H9 (cell line): ENCODE measurements at regions not wholly inside any gene's neighbourhood (a gene's known extent, or its start where the extent isn't known, plus 50 kb on each side); places are given as distances from the start of the nearest gene placed in this dataset.

Experiments used
- DNase-seq: peaks from one replicate; pipeline ENCODE4 v3.0.0-alpha.2; 2017
- H2AFZ ChIP-seq: one replicate; pipeline ENCODE4 v1.6.1; 2013; ENCODE audit warnings: mild to moderate bottlenecking, low read length, control low read depth, moderate library complexity
- H2AK5ac ChIP-seq: 2 replicates; pipeline ENCODE4 v1.6.1; 2013; ENCODE audit warnings: low read length, control low read depth, mixed read lengths; ENCODE audit not compliant: insufficient read length
- H2BK120ac ChIP-seq: one replicate; pipeline ENCODE4 v1.6.1; 2013; ENCODE audit warnings: low read depth, mild to moderate bottlenecking, low read length, control low read depth, inconsistent platforms; ENCODE audit not compliant: poor library complexity, severe bottlenecking
- H2BK12ac ChIP-seq: 2 replicates; pipeline ENCODE4 v1.6.1; 2013; ENCODE audit warnings: low read length, control low read depth, mixed read lengths, low read depth; ENCODE audit not compliant: insufficient read length
- H2BK15ac ChIP-seq: 2 replicates; pipeline ENCODE4 v1.6.1; 2013; ENCODE audit warnings: low read depth, low read length, control low read depth
- H2BK20ac ChIP-seq: one replicate; pipeline ENCODE4 v1.6.1; 2013; ENCODE audit warnings: low read depth, mild to moderate bottlenecking, low read length, control low read depth, inconsistent platforms; ENCODE audit not compliant: poor library complexity, severe bottlenecking
- H2BK5ac ChIP-seq: 2 replicates; pipeline ENCODE4 v1.6.1; 2013; ENCODE audit warnings: low read length, control low read depth, mixed read lengths; ENCODE audit not compliant: insufficient read length
- H3K14ac ChIP-seq: 2 replicates; pipeline ENCODE4 v1.6.1; 2013; ENCODE audit warnings: low read length, control low read depth; ENCODE audit not compliant: insufficient read depth
- H3K18ac ChIP-seq: 2 replicates; pipeline ENCODE4 v1.6.1; 2013; ENCODE audit warnings: low read depth, mild to moderate bottlenecking, mixed read lengths, low read length, control low read depth; ENCODE audit not compliant: insufficient read length
- H3K23ac ChIP-seq: 2 replicates; pipeline ENCODE4 v1.6.1; 2013; ENCODE audit warnings: low read length, control low read depth, mixed read lengths, low read depth; ENCODE audit not compliant: insufficient read length
- H3K23me2 ChIP-seq: 2 replicates; pipeline ENCODE4 v1.6.1; 2013; ENCODE audit warnings: low read depth, mild to moderate bottlenecking, mixed read lengths, low read length, control low read depth; ENCODE audit not compliant: insufficient read length, poor library complexity, severe bottlenecking
- H3K27ac ChIP-seq: 2 replicates; pipeline ENCODE4 v1.5.1; 2013; ENCODE audit warnings: low read length, control low read depth, mixed read lengths, low read depth; ENCODE audit not compliant: insufficient read length
- H3K27me3 ChIP-seq: 2 replicates; pipeline ENCODE4 v1.6.1; 2013; ENCODE audit warnings: low read length, control low read depth, inconsistent platforms; ENCODE audit not compliant: insufficient read depth
- H3K4ac ChIP-seq: 2 replicates; pipeline ENCODE4 v1.6.1; 2013; ENCODE audit warnings: low read depth, mild to moderate bottlenecking, control low read depth, inconsistent platforms, low read length, moderate library complexity
- H3K4me1 ChIP-seq: 2 replicates; pipeline ENCODE4 v1.6.1; 2013; ENCODE audit warnings: low read length, control low read depth, inconsistent platforms; ENCODE audit not compliant: insufficient read depth
- H3K4me2 ChIP-seq: 2 replicates; pipeline ENCODE4 v1.6.1; 2013; ENCODE audit warnings: low read length, control low read depth, mixed read lengths; ENCODE audit not compliant: insufficient read length, insufficient read depth
- H3K56ac ChIP-seq: 2 replicates; pipeline ENCODE4 v1.6.1; 2013; ENCODE audit warnings: low read depth, mild to moderate bottlenecking, mixed read lengths, low read length, control low read depth; ENCODE audit not compliant: insufficient read length
- H3K79me1 ChIP-seq: 2 replicates; pipeline ENCODE4 v1.6.1; 2013; ENCODE audit warnings: low read depth, mild to moderate bottlenecking, moderate library complexity, low read length, control low read depth, inconsistent platforms; ENCODE audit not compliant: insufficient read depth, poor library complexity, severe bottlenecking
- H3K79me2 ChIP-seq: 2 replicates; pipeline ENCODE4 v1.6.1; 2013; ENCODE audit warnings: low read length, control low read depth, inconsistent platforms; ENCODE audit not compliant: insufficient read depth
- H3K9ac ChIP-seq: 2 replicates; pipeline ENCODE4 v1.6.1; 2013; ENCODE audit warnings: low read length, control low read depth, mixed read lengths; ENCODE audit not compliant: insufficient read length; ENCODE audit errors: extremely low read depth
- H3K9me3 ChIP-seq: one replicate; pipeline ENCODE4 v1.6.1; 2013; ENCODE audit warnings: low read depth, low read length, inconsistent platforms; ENCODE audit not compliant: control insufficient read depth
- H3T11ph ChIP-seq: one replicate; pipeline ENCODE4 v1.6.1; 2013; ENCODE audit warnings: mild to moderate bottlenecking, low read length, control low read depth, inconsistent platforms
- H4K20me1 ChIP-seq: one replicate; pipeline ENCODE4 v1.6.1; 2013; ENCODE audit not compliant: control insufficient read depth, insufficient read length, insufficient read depth
- H4K5ac ChIP-seq: 2 replicates; pipeline ENCODE4 v1.6.1; 2013; ENCODE audit warnings: low read depth, mild to moderate bottlenecking, mixed read lengths, low read length, control low read depth; ENCODE audit not compliant: insufficient read length
- H4K8ac ChIP-seq: replicated peaks from 2 replicates; pipeline ENCODE4 v1.6.1; 2013; ENCODE audit warnings: low read length, control low read depth, mixed read lengths, low read depth; ENCODE audit not compliant: insufficient read length
- H4K91ac ChIP-seq: 2 replicates; pipeline ENCODE4 v1.6.1; 2013; ENCODE audit warnings: low read depth, mild to moderate bottlenecking, moderate library complexity, mixed read lengths, low read length, control low read depth; ENCODE audit not compliant: insufficient read length
- H3K27ac Mint-ChIP-seq, 3 experiments: 2 replicates in 2 of 3; 3 replicates in 1 of 3; pipeline ENCODE4 v1.8.0; 2020 to 2021; ENCODE audit warnings: mixed read lengths in 3 of 3, mild to moderate bottlenecking in 1 of 3, moderate library complexity in 1 of 3
- H3K27me3 Mint-ChIP-seq: 2 replicates; pipeline ENCODE4 v1.8.0; 2021; ENCODE audit warnings: low read depth, mild to moderate bottlenecking, moderate library complexity, mixed read lengths
- H3K36me3 Mint-ChIP-seq, 3 experiments: 2 replicates in 2 of 3; 3 replicates in 1 of 3; pipeline ENCODE4 v1.8.0; 2020 to 2021; ENCODE audit warnings: low read depth in 3 of 3, mixed read lengths in 3 of 3; ENCODE audit not compliant: insufficient read depth in 1 of 3
- H3K4me1 Mint-ChIP-seq, 2 experiments: 2 replicates each; pipeline ENCODE4 v1.8.0; 2020; ENCODE audit warnings: mixed read lengths in 2 of 2
- H3K4me3 Mint-ChIP-seq, 2 experiments: 2 replicates in 1 of 2; 3 replicates in 1 of 2; pipeline ENCODE4 v1.8.0; 2020 to 2021; ENCODE audit warnings: mild to moderate bottlenecking in 2 of 2, mixed read lengths in 2 of 2, moderate library complexity in 1 of 2
- H3K9me3 Mint-ChIP-seq, 2 experiments: 2 replicates in 1 of 2; 3 replicates in 1 of 2; pipeline ENCODE4 v1.8.0; 2020; ENCODE audit warnings: mild to moderate bottlenecking in 2 of 2, mixed read lengths in 2 of 2, moderate library complexity in 1 of 2
- CTCF ChIP-seq: fragments of 200-600 bp; sonication (generic); conservative IDR thresholded peaks from 3 replicates; pipeline ENCODE4 v1.8.0; 2021; ENCODE audit warnings: antibody characterized with exemption, mild to moderate bottlenecking
- whole genome bisulfite sequencing: extraction: QIAGEN DNeasy Blood & Tissue Kit; methylation state at CpG from one replicate; pipeline ENCODE4 v1.1.7; 2013; ENCODE audit warnings: missing lambda C conversion rate, low lambda C conversion rate, mixed read lengths; ENCODE audit not compliant: insufficient read length; ENCODE audit errors: extremely low coverage; 5-methylcytosine and 5-hydroxymethylcytosine counted together

- no peaks in the 10 kb centered on the region for H3K79me1 ChIP-seq
- H3K23me2 ChIP-seq, result no peaks in the 10 kb centered on the region
- no peak overlapping the region for H2BK15ac ChIP-seq
- no peak for TF ChIP-seq CTCF
- Mint-ChIP-seq H3K36me3 (no peaks in the 10 kb centered on the region), H3K27ac (no peak overlapping the region), H3K9me3 (no peaks in the 10 kb centered on the region), H3K4me1 (peaks cover 15 to 16% of the 10 kb centered on the region in 2 experiments), H3K27me3 (no peaks in the 10 kb centered on the region; the same call in 1 of the 2 replicates), H3K4me3 (no peak overlapping the region)
- no peak overlapping the region for H2BK5ac ChIP-seq
- no peak overlapping the region for H4K91ac ChIP-seq
- H2BK12ac ChIP-seq, result no peak overlapping the region
- H3T11ph ChIP-seq, result no peak overlapping the region
- no peak overlapping the region for H2AK5ac ChIP-seq
- H3K4ac ChIP-seq, result no peak overlapping the region
- H3K4me2 ChIP-seq, result no peak overlapping the region
- H2BK120ac ChIP-seq, result no peak overlapping the region
- no peak overlapping the region for H3K14ac ChIP-seq
- H3K27me3 ChIP-seq, result no peaks in the 10 kb centered on the region
- no peak for DNase-seq
- H4K20me1 ChIP-seq, result no peaks in the 10 kb centered on the region
- H4K5ac ChIP-seq, result no peak overlapping the region
- H3K9me3 ChIP-seq, result no peaks in the 10 kb centered on the region
- no peak overlapping the region for H3K9ac ChIP-seq
- H3K4me1 ChIP-seq, result no peaks in the 10 kb centered on the region
- WGBS, result no CpG with 5 or more reads among the region's 2 CpGs
- no peak overlapping the region for H2BK20ac ChIP-seq
- H3K79me2 ChIP-seq, result no peaks in the 10 kb centered on the region
- H3K27ac ChIP-seq, result no peak overlapping the region
- H4K8ac ChIP-seq, result no peak overlapping the region
- H2AFZ ChIP-seq, result no peak overlapping the region
- no peak overlapping the region for H3K18ac ChIP-seq
- H3K23ac ChIP-seq, result no peak overlapping the region
- no peak overlapping the region for H3K56ac ChIP-seq
Observed at GRCh38 chr5:93117751-93118531, 463.1 kb downstream of the NR2F1-AS1 start.
